BLaER1 (cell line): ENCODE measurements at regions not wholly inside any gene's neighbourhood (a gene's known extent, or its start where the extent isn't known, plus 50 kb on each side); places are given as distances from the start of the nearest gene placed in this dataset.
"Not testable (repeated sequence)": the region's sequence is repeated elsewhere in the genome, so short reads cannot be mapped to it uniquely, and the experiment has no call there.

Experiments
- H3K27ac ChIP-seq: shearing (Covaris generic); formaldehyde crosslinking; 2 replicates; pipeline ENCODE4 v1.8.1; 2022
- H3K27me3 ChIP-seq: shearing (Covaris generic); formaldehyde crosslinking; 2 replicates; pipeline ENCODE4 v1.8.1; 2022
- H3K36me3 ChIP-seq: shearing (Covaris generic); formaldehyde crosslinking; 2 replicates; pipeline ENCODE4 v1.8.1; 2022
- H3K4me1 ChIP-seq: shearing (Covaris generic); formaldehyde crosslinking; 2 replicates; pipeline ENCODE4 v1.8.1; 2022
- H3K4me2 ChIP-seq: shearing (Covaris generic); formaldehyde crosslinking; 2 replicates; pipeline ENCODE4 v1.8.1; 2022
- H3K4me3 ChIP-seq: shearing (Covaris generic); formaldehyde crosslinking; 2 replicates; pipeline ENCODE4 v1.8.1; 2022
- H3K9ac ChIP-seq: shearing (Covaris generic); formaldehyde crosslinking; 2 replicates; pipeline ENCODE4 v1.8.1; 2022
- H3K9me3 ChIP-seq: shearing (Covaris generic); formaldehyde crosslinking; 2 replicates; pipeline ENCODE4 v1.8.1; 2022
- H4K20me1 ChIP-seq: shearing (Covaris generic); formaldehyde crosslinking; 2 replicates; pipeline ENCODE4 v1.8.1; 2022
- Cebpa-rat ChIP-seq: shearing (Covaris generic); IDR thresholded peaks from 2 replicates; pipeline ENCODE4 v1.8.1; 2022

GRCh38 chr2:208799397-208799796, 392.8 kb downstream of the PTH2R start:
- Histone ChIP-seq H3K4me1 (no peaks in the 10 kb centered on the region), H3K27ac (no peak overlapping the region), H3K4me3 (no peak overlapping the region), H3K36me3 (no peaks in the 10 kb centered on the region), H3K4me2 (no peak overlapping the region), H3K27me3 (no peaks in the 10 kb centered on the region), H3K9me3 (no peaks in the 10 kb centered on the region), H4K20me1 (no peaks in the 10 kb centered on the region), H3K9ac (no peak overlapping the region)
- TF ChIP-seq Cebpa-rat = no peak

GRCh38 chr2:208800887-208801286, 394.3 kb downstream of the PTH2R start:
- not testable (repeated sequence) for H3K27ac ChIP-seq, H3K27me3 ChIP-seq, H3K9ac ChIP-seq, H3K9me3 ChIP-seq, H3K4me1 ChIP-seq, H4K20me1 ChIP-seq, H3K4me2 ChIP-seq, H3K4me3 ChIP-seq, H3K36me3 ChIP-seq

- Histone ChIP-seq H3K9ac (no peak overlapping the region), H3K4me3 (no peak overlapping the region)
These were observed 401.2 kb downstream of the PTH2R start for GRCh38 chr2:208807756-208808155.

GRCh38 chr2:208811885-208812284, 405.3 kb downstream of the PTH2R start:
- not testable (repeated sequence) for H3K27ac ChIP-seq, H3K36me3 ChIP-seq, H3K4me3 ChIP-seq, H3K27me3 ChIP-seq, H4K20me1 ChIP-seq, H3K4me2 ChIP-seq, H3K4me1 ChIP-seq, H3K9ac ChIP-seq, H3K9me3 ChIP-seq

More at GRCh38 chr2:208807756-208808155, 401.2 kb downstream of the PTH2R start:
- no peak for TF ChIP-seq Cebpa-rat
- H3K27me3 ChIP-seq = no peaks in the 10 kb centered on the region
- H3K4me1 ChIP-seq = no peaks in the 10 kb centered on the region
- H4K20me1 ChIP-seq = no peaks in the 10 kb centered on the region
- no peaks in the 10 kb centered on the region for H3K9me3 ChIP-seq
- H3K36me3 ChIP-seq = no peaks in the 10 kb centered on the region
- no peak overlapping the region for H3K27ac ChIP-seq
- H3K4me2 ChIP-seq = no peak overlapping the region

GRCh38 chr2:208819190-208819589, 412.6 kb downstream of the PTH2R start:
- H3K4me1 ChIP-seq = no peaks in the 10 kb centered on the region
- H3K4me2 ChIP-seq = no peak overlapping the region
- H4K20me1 ChIP-seq = no peaks in the 10 kb centered on the region
- H3K27me3 ChIP-seq = no peaks in the 10 kb centered on the region
- no peaks in the 10 kb centered on the region for H3K36me3 ChIP-seq
- no peak overlapping the region for H3K4me3 ChIP-seq
- no peak overlapping the region for H3K9ac ChIP-seq
- TF ChIP-seq Cebpa-rat = no peak
- no peaks in the 10 kb centered on the region for H3K9me3 ChIP-seq
- H3K27ac ChIP-seq = no peak overlapping the region

GRCh38 chr2:208820014-208820688, 413.6 kb downstream of the PTH2R start:
- TF ChIP-seq Cebpa-rat = no peak

GRCh38 chr2:208827109-208827508, 420.5 kb downstream of the PTH2R start:
- Histone ChIP-seq H3K4me3 (no peak overlapping the region), H3K27me3 (no peaks in the 10 kb centered on the region), H3K4me1 (no peaks in the 10 kb centered on the region), H4K20me1 (no peaks in the 10 kb centered on the region), H3K27ac (no peak overlapping the region), H3K9ac (no peak overlapping the region), H3K36me3 (no peaks in the 10 kb centered on the region), H3K4me2 (no peak overlapping the region), H3K9me3 (no peaks in the 10 kb centered on the region)
- no peak for TF ChIP-seq Cebpa-rat

More at GRCh38 chr2:208820014-208820688, 413.6 kb downstream of the PTH2R start:
- no peak overlapping the region for H3K9ac ChIP-seq
- no peaks in the 10 kb centered on the region for H4K20me1 ChIP-seq
- H3K27ac ChIP-seq = no peak overlapping the region
- no peak overlapping the region for H3K4me2 ChIP-seq
- H3K4me3 ChIP-seq = no peak overlapping the region
- H3K27me3 ChIP-seq = no peaks in the 10 kb centered on the region
- no peaks in the 10 kb centered on the region for H3K9me3 ChIP-seq
- no peaks in the 10 kb centered on the region for H3K36me3 ChIP-seq
- no peaks in the 10 kb centered on the region for H3K4me1 ChIP-seq

- Histone ChIP-seq H3K9ac (no peak overlapping the region), H3K27me3 (no peaks in the 10 kb centered on the region), H4K20me1 (no peaks in the 10 kb centered on the region), H3K9me3 (no peaks in the 10 kb centered on the region), H3K4me1 (no peaks in the 10 kb centered on the region), H3K4me2 (no peak overlapping the region), H3K27ac (no peak overlapping the region), H3K4me3 (no peak overlapping the region), H3K36me3 (no peaks in the 10 kb centered on the region)
- no peak for TF ChIP-seq Cebpa-rat
These were observed 421.1 kb downstream of the PTH2R start for GRCh38 chr2:208827549-208828221.

GRCh38 chr2:208830203-208830602, 423.6 kb downstream of the PTH2R start:
- no peaks in the 10 kb centered on the region for H3K9me3 ChIP-seq
- H3K4me3 ChIP-seq = no peak overlapping the region
- H4K20me1 ChIP-seq = no peaks in the 10 kb centered on the region
- H3K9ac ChIP-seq = no peak overlapping the region
- H3K27me3 ChIP-seq = no peaks in the 10 kb centered on the region
- no peak for TF ChIP-seq Cebpa-rat
- no peaks in the 10 kb centered on the region for H3K36me3 ChIP-seq
- H3K27ac ChIP-seq = no peak overlapping the region
- H3K4me1 ChIP-seq = no peaks in the 10 kb centered on the region
- H3K4me2 ChIP-seq = no peak overlapping the region

- H3K27me3 ChIP-seq = no peaks in the 10 kb centered on the region
These were observed 441.1 kb downstream of the PTH2R start for GRCh38 chr2:208847651-208848050.

More at GRCh38 chr2:208847651-208848050, 441.1 kb downstream of the PTH2R start:
- Histone ChIP-seq H4K20me1 (no peaks in the 10 kb centered on the region), H3K27ac (no peak overlapping the region), H3K36me3 (no peaks in the 10 kb centered on the region), H3K9me3 (peaks cover 14% of the 10 kb centered on the region), H3K4me1 (peaks cover 4% of the 10 kb centered on the region), H3K9ac (no peak overlapping the region), H3K4me2 (no peak overlapping the region), H3K4me3 (no peak overlapping the region)
- TF ChIP-seq Cebpa-rat = no peak
